ENCODE measurements at regions not wholly inside any gene's neighbourhood (a gene's known extent, or its start where the extent isn't known, plus 50 kb on each side); places are given as distances from the start of the nearest gene placed in this dataset.

- TF ChIP-seq CTCF (IDR thresholded peaks at IDR 0.05), result no peak
- no peak for TF ChIP-seq POLR2A (IDR thresholded peaks at IDR 0.05)
Observed at GRCh38 chr11:64500176-64501013, 55.3 kb upstream of the SLC22A11 start.
